GM12891 (cell line): ENCODE measurements at regions not wholly inside any gene's neighbourhood (a gene's known extent, or its start where the extent isn't known, plus 50 kb on each side); places are given as distances from the start of the nearest gene placed in this dataset.

ENCODE experiments used
- DNase-seq: peaks from one replicate; pipeline ENCODE4 v3.0.0; 2011; ENCODE audit warnings: low spot score; ENCODE audit not compliant: insufficient read length
- FAIRE-seq: peaks from 2 replicates; lab custom pipeline; 2011; peaks lifted over from hg19 to GRCh38; lab: Jason Lieb, UNC
- PAX5 ChIP-seq: IDR thresholded peaks from 2 replicates; pipeline ENCODE4 v1.6.1; 2011; ENCODE audit warnings: low read length, moderate library complexity, mild to moderate bottlenecking; ENCODE audit not compliant: insufficient read depth, severe bottlenecking
- POLR2A ChIP-seq: IDR thresholded peaks from 2 replicates; pipeline ENCODE4 v1.6.1; 2011; ENCODE audit warnings: low read depth, low read length, control low read depth
- POLR2AphosphoS5 ChIP-seq: IDR thresholded peaks from 2 replicates; pipeline ENCODE4 v1.6.1; 2011; ENCODE audit warnings: low read depth, low read length, control low read depth
- POU2F2 ChIP-seq: IDR thresholded peaks from 2 replicates; pipeline ENCODE4 v1.6.1; 2011; ENCODE audit warnings: low read depth, mild to moderate bottlenecking, control low read depth, low read length, moderate library complexity
- SPI1 ChIP-seq: IDR thresholded peaks from 2 replicates; pipeline ENCODE4 v1.6.1; 2011; ENCODE audit warnings: low read depth, low read length, control low read depth
- TAF1 ChIP-seq: IDR thresholded peaks from 2 replicates; pipeline ENCODE4 v1.6.1; 2011; ENCODE audit warnings: low read depth, low read length, control low read depth

GRCh38 chr22:22159384-22159783 lies 85.2 kb upstream of the VPREB1 start:
- no peak for FAIRE-seq
- DNase-seq, result no peak
- no peak for TF ChIP-seq PAX5
- no peak for TF ChIP-seq POU2F2
- TF ChIP-seq POLR2AphosphoS5, result no peak
- no peak for TF ChIP-seq POLR2A
- TF ChIP-seq SPI1, result no peak
- TF ChIP-seq TAF1, result no peak

GRCh38 chr22:22158965-22159364 lies 85.6 kb upstream of the VPREB1 start:
- no peak for FAIRE-seq
- DNase-seq, result no peak
- TF ChIP-seq SPI1 (no peak), PAX5 (no peak), TAF1 (no peak), POU2F2 (no peak), POLR2A (no peak), POLR2AphosphoS5 (no peak)

GRCh38 chr22:22158207-22158816 lies 86.3 kb upstream of the VPREB1 start:
- DNase-seq (no peak), FAIRE-seq (no peak)
- no peak for TF ChIP-seq POLR2A
- no peak for TF ChIP-seq SPI1
- TF ChIP-seq POU2F2, result no peak
- no peak for TF ChIP-seq PAX5
- TF ChIP-seq POLR2AphosphoS5, result no peak
- no peak for TF ChIP-seq TAF1

- no peak for DNase-seq
- FAIRE-seq, result no peak
- TF ChIP-seq POLR2AphosphoS5 (no peak), PAX5 (no peak), POLR2A (no peak), TAF1 (no peak), SPI1 (no peak), POU2F2 (no peak)
Observed at GRCh38 chr22:22157348-22157725, 87.2 kb upstream of the VPREB1 start.

GRCh38 chr22:22156716-22157347 lies 87.8 kb upstream of the VPREB1 start:
- FAIRE-seq, result peak; percentile 92
- TF ChIP-seq PAX5 (no peak), POU2F2 (peak; percentile 49; the same call in 1 of the 2 replicates), SPI1 (no peak), TAF1 (peak; percentile 42; the same call in 1 of the 2 replicates), POLR2AphosphoS5 (no peak), POLR2A (0 out of 2 replicates have a peak, but pooled peaks have one; percentile 39)
- DNase-seq, result peak; percentile 44

GRCh38 chr22:22156348-22156715 lies 88.3 kb upstream of the VPREB1 start:
- TF ChIP-seq POLR2AphosphoS5, result no peak
- no peak for TF ChIP-seq POU2F2
- no peak for TF ChIP-seq POLR2A
- TF ChIP-seq PAX5, result no peak
- no peak for TF ChIP-seq SPI1
- no peak for TF ChIP-seq TAF1
- no peak for DNase-seq
- FAIRE-seq, result no peak

GRCh38 chr22:22155607-22156006 lies 89.0 kb upstream of the VPREB1 start:
- no peak for DNase-seq
- no peak for FAIRE-seq
- no peak for TF ChIP-seq POLR2A
- no peak for TF ChIP-seq POU2F2
- no peak for TF ChIP-seq SPI1
- TF ChIP-seq POLR2AphosphoS5, result no peak
- TF ChIP-seq TAF1, result no peak
- TF ChIP-seq PAX5, result no peak

GRCh38 chr22:22155146-22155545 lies 89.4 kb upstream of the VPREB1 start:
- FAIRE-seq, result no peak
- DNase-seq, result no peak
- no peak for TF ChIP-seq PAX5
- TF ChIP-seq SPI1, result no peak
- no peak for TF ChIP-seq POU2F2
- no peak for TF ChIP-seq POLR2A
- TF ChIP-seq TAF1, result no peak
- TF ChIP-seq POLR2AphosphoS5, result no peak

GRCh38 chr22:22154040-22154439 lies 90.5 kb upstream of the VPREB1 start:
- DNase-seq (no peak), FAIRE-seq (no peak)
- TF ChIP-seq POU2F2 (no peak), POLR2AphosphoS5 (no peak), PAX5 (no peak), SPI1 (no peak), TAF1 (no peak)
